Heart right ventricle (tissue), 16 donors: ENCODE measurements at regions not wholly inside any gene's neighbourhood (a gene's known extent, or its start where the extent isn't known, plus 50 kb on each side); places are given as distances from the start of the nearest gene placed in this dataset.

Source experiments
- ATAC-seq, 8 donors: fragments of 200-7000 bp; cut with Tn5 transposase; one replicate each; pipeline ENCODE4 v1.9.1; 2020; ENCODE audit warnings: mild to moderate bottlenecking in 8 of 8, moderate library complexity in 8 of 8, moderate number of reproducible peaks in 1 of 8
- DNase-seq, 2 donors: peaks; one replicate each; pipeline ENCODE4 v3.0.0-alpha.2; 2020
- H3K27ac ChIP-seq, 10 donors: fragments of 200-600 bp; sonication (generic) in 2 of 10; one replicate each; pipeline versions ENCODE4 v1.5.0 to v1.8.0; 2020 to 2022; ENCODE audit warnings: mild to moderate bottlenecking in 3 of 10
- H3K27me3 ChIP-seq, 7 donors: fragments of 200-600 bp; one replicate each; pipeline ENCODE4 v1.8.0; 2021 to 2022; ENCODE audit warnings: mild to moderate bottlenecking in 2 of 7
- H3K36me3 ChIP-seq, 9 donors: fragments of 200-600 bp; sonication (generic) in 1 of 9; one replicate each; pipeline versions ENCODE4 v1.5.0 to v1.8.0; 2020 to 2022; ENCODE audit warnings: mild to moderate bottlenecking in 2 of 9
- H3K4me1 ChIP-seq, 9 donors: fragments of 200-600 bp; sonication (generic) in 1 of 9; one replicate each; pipeline versions ENCODE4 v1.5.0 to v1.8.0; 2020 to 2022; ENCODE audit warnings: mild to moderate bottlenecking in 4 of 9
- H3K4me3 ChIP-seq, 10 donors: fragments of 200-600 bp; sonication (generic) in 2 of 10; one replicate each; pipeline versions ENCODE4 v1.5.0 to v1.8.0; 2020 to 2022; ENCODE audit warnings: mild to moderate bottlenecking in 7 of 10, moderate library complexity in 2 of 10
- H3K9me3 ChIP-seq, 11 donors: fragments of 200-600 bp in 10 of 11; sonication (generic) in 2 of 11; one replicate each; pipeline versions ENCODE4 v1.5.0 to v1.8.0; 2013 to 2022; ENCODE audit warnings: mild to moderate bottlenecking in 2 of 11, control low read depth in 1 of 11, moderate library complexity in 1 of 11
- CTCF ChIP-seq, 9 donors: fragments of 200-600 bp; sonication (generic) in 2 of 9; IDR thresholded peaks; one replicate each; pipeline versions ENCODE4 v1.5.0 to v1.8.0; 2021 to 2022; ENCODE audit warnings: antibody characterized with exemption in 9 of 9, mild to moderate bottlenecking in 5 of 9, moderate library complexity in 1 of 9
- WGBS, 2 donors: extraction: QIAGEN DNeasy Blood & Tissue Kit; methylation state at CpG; one replicate each; pipeline ENCODE4 v1.1.7; 2013; ENCODE audit warnings: inconsistent platforms in 1 of 2; 5-methylcytosine and 5-hydroxymethylcytosine counted together
- intact Hi-C, 10 donors: fragments of 100-400 bp; cut with DNase I; formaldehyde crosslinking; loops; one replicate each; pipeline versions ENCODE4 v1.11.1 to v1.14.2; 2022
- donor health status: Arrhythmogenic right ventricular cardiomyopathy.
- donor health status: ischemic (EF 13 %, LVEDD 7.1; RV severe dilation, severe dysfunction).
- donor health status: healthy with polysubstance abuse.
- donor health status: DM: no; HTN: yes; CAD: no.
- donor health status: DM: no; HTN: no; CAD: no.
- donor health status: ischemic (EF 25% LVEDD 6.9; RV normal size, moderate dysfunction).
- donor health status: ischemic (EF 25% LVEDD 5.7; RV mildly dilated, moderate dysfunction).
- donor health status: healthy.
- donor health status: DM: yes; HTN: yes; CAD: no.
- donor health status: Ischemic cardiomyopathy.
- donor health status: ischemic (EF 35%, LVEDD 5.7; RV mildly dilated, moderate dysfunction).
- donor health status: nonischemic (EF 11% LVEDD 7.7; RV severe dilation, severe dysfunction).
- donor health status: DM: yes; HTN: yes; CAD: no.
- donor health status: PGD.
- donor health status: ischemic (EF 29% LVEDD 5.4; RV normal size, mild dysfunction).
- donor health status: nonischemic (EF 23%, LVEDD 6.1; RV moderate dilation, normal function).

- Histone ChIP-seq H3K27ac (no peak overlapping the region), H3K4me1 (no peaks in the 10 kb centered on the region), H3K4me3 (no peak overlapping the region), H3K36me3 (no peaks in the 10 kb centered on the region), H3K9me3 (peaks cover 0 to 13% (median 0%) of the 10 kb centered on the region in 11 donors), H3K27me3 (no peaks in the 10 kb centered on the region)
- 90 to 95% methylated on average over 1 of the region's 1 CpG for WGBS, 2 donors
- TF ChIP-seq CTCF (IDR thresholded peaks at IDR 0.05) = no peak
- no peak for ATAC-seq
- no peak for DNase-seq
- intact Hi-C loops = no loop called here
Measured at GRCh38 chr4:134471569-134471968, 270.0 kb upstream of the PABPC4L start.

GRCh38 chr4:134470544-134470943, 269.0 kb upstream of the PABPC4L start:
- H3K27ac ChIP-seq = no peak overlapping the region
- intact Hi-C loops = no loop called here
- DNase-seq (no peak), ATAC-seq (no peak)
- peak in 6 of 9 donors; percentile 7 to 52 (median 39) for TF ChIP-seq CTCF (IDR thresholded peaks at IDR 0.05)
- 10 to 12% methylated on average over 2 of the region's 2 CpGs for WGBS, 2 donors
- H3K9me3 ChIP-seq = peaks cover 0 to 13% (median 0%) of the 10 kb centered on the region in 11 donors
- no peaks in the 10 kb centered on the region for H3K36me3 ChIP-seq
- no peaks in the 10 kb centered on the region for H3K27me3 ChIP-seq
- no peak overlapping the region for H3K4me3 ChIP-seq
- H3K4me1 ChIP-seq = no peaks in the 10 kb centered on the region

- ATAC-seq (no peak), DNase-seq (no peak)
- intact Hi-C loops = no loop called here
- H3K27ac ChIP-seq = no peak overlapping the region
- H3K4me1 ChIP-seq = no peaks in the 10 kb centered on the region
- H3K36me3 ChIP-seq = no peaks in the 10 kb centered on the region
- no peaks in the 10 kb centered on the region for H3K27me3 ChIP-seq
- H3K4me3 ChIP-seq = no peak overlapping the region
- no peaks in the 10 kb centered on the region for H3K9me3 ChIP-seq
- no peak for TF ChIP-seq CTCF (IDR thresholded peaks at IDR 0.05)
Measured at GRCh38 chr4:134465417-134465816, 263.8 kb upstream of the PABPC4L start.

- H3K4me1 ChIP-seq = no peaks in the 10 kb centered on the region
- DNase-seq (no peak), ATAC-seq (no peak)
- H3K36me3 ChIP-seq = no peaks in the 10 kb centered on the region
- peaks cover 0 to 8% (median 0%) of the 10 kb centered on the region in 11 donors for H3K9me3 ChIP-seq
- no peaks in the 10 kb centered on the region for H3K27me3 ChIP-seq
- TF ChIP-seq CTCF (IDR thresholded peaks at IDR 0.05) = no peak
- no peak overlapping the region for H3K4me3 ChIP-seq
- WGBS, 2 donors = 85 to 88% methylated on average over 5 of the region's 5 CpGs
- intact Hi-C loops = no loop called here
- H3K27ac ChIP-seq = no peak overlapping the region
Measured at GRCh38 chr4:134463771-134464170, 262.2 kb upstream of the PABPC4L start.

GRCh38 chr4:134426821-134427220, 225.2 kb upstream of the PABPC4L start:
- WGBS, 2 donors = 59 to 65% methylated on average over 1 of the region's 1 CpG
- intact Hi-C loops = no loop called here
- peaks cover 0 to 6% (median 0%) of the 10 kb centered on the region in 11 donors for H3K9me3 ChIP-seq
- no peaks in the 10 kb centered on the region for H3K36me3 ChIP-seq
- no peak overlapping the region for H3K27ac ChIP-seq
- DNase-seq (no peak), ATAC-seq (no peak)
- no peak overlapping the region for H3K4me3 ChIP-seq
- TF ChIP-seq CTCF (IDR thresholded peaks at IDR 0.05) = no peak
- no peaks in the 10 kb centered on the region for H3K4me1 ChIP-seq
- H3K27me3 ChIP-seq = no peaks in the 10 kb centered on the region
